ENCODE measurements at regions not wholly inside any gene's neighbourhood (a gene's known extent, or its start where the extent isn't known, plus 50 kb on each side); places are given as distances from the start of the nearest gene placed in this dataset.
A peak's percentile ranks its signal among the peaks of the same experiment; 100 is the strongest.

GRCh38 chr11:28657378-28658030 is 549.3 kb downstream of the METTL15 start:
- ChIA-PET CTCF (no interaction called here), POLR2A (ENCODE audit: unreplicated experiment) (interaction anchor here (0.5 kb wide), 1 partner anchor 1665 kb away, joined by 3 read pairs; the partner anchor contains the start of gene ARL14EP)
- peak overlapping the region; percentile 24 for H3K4me2 ChIP-seq (ENCODE audit: low read length)
- H3F3A ChIP-seq (ENCODE audit: low read length, unreplicated experiment) = peaks cover 3% of the 10 kb centered on the region
- H3K27me3 ChIP-seq (ENCODE audit: low read length) = no peaks in the 10 kb centered on the region
- H2AFZ ChIP-seq (ENCODE audit: low read length) = no peak overlapping the region
- H3K36me3 ChIP-seq (ENCODE audit: low read depth, low read length) = no peaks in the 10 kb centered on the region
- ATAC-seq (peak; percentile 81), DNase-seq (peak; percentile 82)
- H3K4me3 ChIP-seq (ENCODE audit: low read length) = no peak overlapping the region
- H3K9me3 ChIP-seq (ENCODE audit: low read length) = no peaks in the 10 kb centered on the region
- peak overlapping the region; percentile 53 for H3K27ac ChIP-seq (ENCODE audit: low read length)
- H4K20me1 ChIP-seq (ENCODE audit: low read length) = no peaks in the 10 kb centered on the region
- BruUV-seq (replicated peaks) = no TSS peak
- intact Hi-C loops (cut with micrococcal nuclease) = no loop called here
- TF ChIP-seq CTCF (conservative IDR thresholded peaks at IDR 0.05; ENCODE audit: low read depth, low read length) (no peak), EZH2phosphoT487 (IDR thresholded peaks at IDR 0.05; ENCODE audit: borderline replicate concordance, low read length) (no peak), EZH2 (IDR thresholded peaks at IDR 0.05; ENCODE audit: low read length, unreplicated experiment) (no peak)
- peaks cover 51% of the 10 kb centered on the region for H3K4me1 ChIP-seq (ENCODE audit: insufficient read depth, low read length)
- no peaks in the 10 kb centered on the region for H3K79me2 ChIP-seq (ENCODE audit: low read length)
- no peaks in the 10 kb centered on the region for H3K9me2 ChIP-seq (replicated peaks; ENCODE audit: low read length)
- no peak overlapping the region for H3K9ac ChIP-seq (ENCODE audit: low read length)

- DNase-seq (no peak), ATAC-seq (no peak)
- Histone ChIP-seq H3K4me3 (ENCODE audit: low read length) (no peak overlapping the region), H2AFZ (ENCODE audit: low read length) (no peak overlapping the region), H3K79me2 (ENCODE audit: low read length) (no peaks in the 10 kb centered on the region), H3K4me2 (ENCODE audit: low read length) (no peak overlapping the region), H3K9me3 (ENCODE audit: low read length) (no peaks in the 10 kb centered on the region), H3K9ac (ENCODE audit: low read length) (no peak overlapping the region), H3K9me2 (replicated peaks; ENCODE audit: low read length) (no peaks in the 10 kb centered on the region), H4K20me1 (ENCODE audit: low read length) (no peaks in the 10 kb centered on the region), H3K4me1 (ENCODE audit: insufficient read depth, low read length) (peaks cover 48% of the 10 kb centered on the region), H3K27ac (ENCODE audit: low read length) (no peak overlapping the region), H3F3A (ENCODE audit: low read length, unreplicated experiment) (peaks cover under 1% of the 10 kb centered on the region), H3K36me3 (ENCODE audit: low read depth, low read length) (no peaks in the 10 kb centered on the region), H3K27me3 (ENCODE audit: low read length) (no peaks in the 10 kb centered on the region)
- no TSS peak for BruUV-seq (replicated peaks)
- intact Hi-C loops (cut with micrococcal nuclease) = no loop called here
- ChIA-PET CTCF (no interaction called here), POLR2A (ENCODE audit: unreplicated experiment) (no interaction called here)
- no peak for TF ChIP-seq EZH2 (IDR thresholded peaks at IDR 0.05; ENCODE audit: low read length, unreplicated experiment)
- no peak for TF ChIP-seq CTCF (conservative IDR thresholded peaks at IDR 0.05; ENCODE audit: low read depth, low read length)
Observed at GRCh38 chr11:28654191-28654590, 546.0 kb downstream of the METTL15 start.

GRCh38 chr11:28649922-28650321 is 541.7 kb downstream of the METTL15 start:
- Histone ChIP-seq H3K9me3 (ENCODE audit: low read length) (no peaks in the 10 kb centered on the region), H3K79me2 (ENCODE audit: low read length) (no peaks in the 10 kb centered on the region), H4K20me1 (ENCODE audit: low read length) (no peaks in the 10 kb centered on the region), H3K4me2 (ENCODE audit: low read length) (no peak overlapping the region), H3K4me3 (ENCODE audit: low read length) (no peak overlapping the region), H3K4me1 (ENCODE audit: insufficient read depth, low read length) (peaks cover 20% of the 10 kb centered on the region), H3K27ac (ENCODE audit: low read length) (no peak overlapping the region), H3K9ac (ENCODE audit: low read length) (no peak overlapping the region), H3F3A (ENCODE audit: low read length, unreplicated experiment) (no peaks in the 10 kb centered on the region), H3K36me3 (ENCODE audit: low read depth, low read length) (no peaks in the 10 kb centered on the region), H3K27me3 (ENCODE audit: low read length) (no peaks in the 10 kb centered on the region), H2AFZ (ENCODE audit: low read length) (no peak overlapping the region), H3K9me2 (replicated peaks; ENCODE audit: low read length) (no peaks in the 10 kb centered on the region)
- intact Hi-C loops (cut with micrococcal nuclease) = no loop called here
- ChIA-PET POLR2A (ENCODE audit: unreplicated experiment) (no interaction called here), CTCF (no interaction called here)
- no TSS peak for BruUV-seq (replicated peaks)
- DNase-seq = peak; percentile 28
- no peak for TF ChIP-seq EZH2 (IDR thresholded peaks at IDR 0.05; ENCODE audit: low read length, unreplicated experiment)
- TF ChIP-seq CTCF (conservative IDR thresholded peaks at IDR 0.05; ENCODE audit: low read depth, low read length) = no peak
- TF ChIP-seq EZH2phosphoT487 (IDR thresholded peaks at IDR 0.05; ENCODE audit: borderline replicate concordance, low read length) = no peak
- peak; percentile 29; the same call in 1 of the 2 replicates for ATAC-seq
